ENCODE measurements at regions not wholly inside any gene's neighbourhood (a gene's known extent, or its start where the extent isn't known, plus 50 kb on each side); places are given as distances from the start of the nearest gene placed in this dataset.
"Not testable (repeated sequence)": the region's sequence is repeated elsewhere in the genome, so short reads cannot be mapped to it uniquely, and the experiment has no call there.

DNA sequence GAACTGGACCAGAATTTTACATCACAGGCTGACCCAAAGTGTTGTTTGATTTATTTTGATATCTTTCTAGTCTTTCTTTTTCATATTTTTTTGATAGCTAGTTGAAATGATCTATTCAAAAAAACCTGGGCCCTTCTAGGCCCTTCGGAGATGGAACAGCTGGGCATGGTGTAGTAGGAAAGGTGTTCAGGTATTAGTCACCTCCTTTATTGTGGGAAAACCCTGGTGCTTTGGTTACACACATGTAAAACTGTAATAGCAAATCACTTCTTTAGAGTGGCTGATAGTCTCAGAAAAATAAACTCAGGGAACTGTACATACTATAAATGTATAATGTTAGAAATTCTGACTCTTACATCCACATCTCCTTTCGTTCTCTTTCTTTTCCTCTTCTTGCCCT is 234.5 kb downstream of the PLA2G4A start:
- ChIA-PET POLR2A (no interaction called here), CTCF (no interaction called here)
- Mint-ChIP-seq H3K4me1 (no peaks in the 10 kb centered on the region), H3K27ac (no peak overlapping the region), H3K36me3 (ENCODE audit: low read depth) (no peaks in the 10 kb centered on the region), H3K4me3 (no peak overlapping the region), H3K27me3 (no peaks in the 10 kb centered on the region), H3K9me3 (no peaks in the 10 kb centered on the region)
- ATAC-seq (ENCODE audit: low read depth) (no peak), DNase-seq (no peak)
- intact Hi-C loops (cut with micrococcal nuclease), result no loop called here
- TF ChIP-seq, protein P1, sequence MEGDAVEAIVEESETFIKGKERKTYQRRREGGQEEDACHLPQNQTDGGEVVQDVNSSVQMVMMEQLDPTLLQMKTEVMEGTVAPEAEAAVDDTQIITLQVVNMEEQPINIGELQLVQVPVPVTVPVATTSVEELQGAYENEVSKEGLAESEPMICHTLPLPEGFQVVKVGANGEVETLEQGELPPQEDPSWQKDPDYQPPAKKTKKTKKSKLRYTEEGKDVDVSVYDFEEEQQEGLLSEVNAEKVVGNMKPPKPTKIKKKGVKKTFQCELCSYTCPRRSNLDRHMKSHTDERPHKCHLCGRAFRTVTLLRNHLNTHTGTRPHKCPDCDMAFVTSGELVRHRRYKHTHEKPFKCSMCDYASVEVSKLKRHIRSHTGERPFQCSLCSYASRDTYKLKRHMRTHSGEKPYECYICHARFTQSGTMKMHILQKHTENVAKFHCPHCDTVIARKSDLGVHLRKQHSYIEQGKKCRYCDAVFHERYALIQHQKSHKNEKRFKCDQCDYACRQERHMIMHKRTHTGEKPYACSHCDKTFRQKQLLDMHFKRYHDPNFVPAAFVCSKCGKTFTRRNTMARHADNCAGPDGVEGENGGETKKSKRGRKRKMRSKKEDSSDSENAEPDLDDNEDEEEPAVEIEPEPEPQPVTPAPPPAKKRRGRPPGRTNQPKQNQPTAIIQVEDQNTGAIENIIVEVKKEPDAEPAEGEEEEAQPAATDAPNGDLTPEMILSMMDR (IDR thresholded peaks at IDR 0.05), result no peak

DNA sequence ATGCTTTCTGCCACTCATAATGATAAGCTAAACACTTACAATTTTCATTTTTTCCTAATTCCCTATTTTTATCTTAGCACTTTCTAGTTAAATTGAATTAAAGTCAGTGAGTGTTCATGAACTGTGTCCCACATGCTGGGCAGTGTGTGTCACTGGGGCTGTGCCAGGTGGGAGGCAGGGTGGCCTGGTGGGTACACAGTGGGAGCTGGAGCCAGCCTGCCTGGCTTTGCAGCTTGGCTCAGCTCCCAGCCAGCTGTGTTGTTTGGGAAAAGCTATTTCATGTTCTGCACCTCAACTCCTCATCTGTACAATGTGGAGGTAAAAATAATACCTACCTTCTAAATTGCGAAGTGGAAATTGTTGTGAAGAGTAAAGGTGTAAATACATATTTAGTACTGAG is 238.4 kb downstream of the PLA2G4A start:
- H3K27ac Mint-ChIP-seq, result no peak overlapping the region
- H3K27me3 Mint-ChIP-seq, result no peaks in the 10 kb centered on the region
- no peaks in the 10 kb centered on the region for H3K4me1 Mint-ChIP-seq
- ATAC-seq (ENCODE audit: low read depth) (no peak), DNase-seq (no peak)
- no peak overlapping the region for H3K4me3 Mint-ChIP-seq
- ChIA-PET POLR2A (no interaction called here), CTCF (no interaction called here)
- intact Hi-C loops (cut with micrococcal nuclease), result no loop called here
- no peaks in the 10 kb centered on the region for H3K9me3 Mint-ChIP-seq
- H3K36me3 Mint-ChIP-seq (ENCODE audit: low read depth), result no peaks in the 10 kb centered on the region
- TF ChIP-seq, protein P1 (IDR thresholded peaks at IDR 0.05), result no peak

- ChIA-PET POLR2A (no interaction called here), CTCF (no interaction called here)
- ATAC-seq (ENCODE audit: low read depth) (no peak), DNase-seq (no peak)
- TF ChIP-seq, protein P1 (IDR thresholded peaks at IDR 0.05), result no peak
- Mint-ChIP-seq H3K27me3 (no peaks in the 10 kb centered on the region), H3K4me3 (no peak overlapping the region), H3K36me3 (ENCODE audit: low read depth) (no peaks in the 10 kb centered on the region), H3K27ac (no peak overlapping the region), H3K9me3 (no peaks in the 10 kb centered on the region), H3K4me1 (no peaks in the 10 kb centered on the region)
- intact Hi-C loops (cut with micrococcal nuclease), result no loop called here
These were observed 241.3 kb downstream of the PLA2G4A start for GRCh38 chr1:187070076-187070475.

DNA sequence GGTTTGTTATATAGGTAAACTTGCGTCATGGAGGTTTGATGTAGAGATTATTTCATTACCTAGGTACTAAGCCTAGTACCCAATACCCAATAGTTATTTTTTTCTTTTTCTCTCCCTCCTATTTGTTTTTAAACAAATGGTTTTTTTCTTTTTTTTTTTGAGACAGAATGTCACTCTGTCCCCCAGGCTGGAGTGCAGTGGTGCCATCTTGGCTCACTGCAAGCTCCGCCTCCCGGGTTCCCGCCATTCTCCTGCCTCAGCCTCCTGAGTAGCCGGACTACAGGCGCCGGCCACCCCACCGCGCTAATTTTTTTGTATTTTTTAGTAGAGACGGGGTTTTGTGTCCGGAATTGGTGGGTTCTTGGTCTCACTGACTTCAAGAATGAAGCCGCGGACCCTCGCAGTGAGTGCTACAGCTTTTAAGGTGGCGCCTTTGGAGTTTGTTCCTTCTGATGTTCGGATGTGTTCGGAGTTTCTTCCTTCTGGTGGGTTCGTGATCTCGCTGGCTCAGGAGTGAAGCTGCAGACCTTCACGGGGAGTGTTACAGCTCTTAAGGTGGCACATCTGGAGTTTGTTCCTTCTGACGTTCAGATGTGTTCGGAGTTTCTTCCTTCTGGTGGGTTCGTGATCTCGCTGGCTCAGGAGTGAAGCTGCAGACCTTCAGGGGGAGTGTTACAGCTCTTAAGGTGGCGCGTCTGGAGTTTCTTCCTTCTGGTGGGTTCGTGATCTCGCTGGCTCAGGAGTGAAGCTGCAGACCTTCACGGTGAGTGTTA is 243.7 kb downstream of the PLA2G4A start:
- ATAC-seq (ENCODE audit: low read depth), result peak; percentile 52
- DNase-seq; POLR2A ChIA-PET; H3K4me1 Mint-ChIP-seq; H3K27me3 Mint-ChIP-seq; H3K36me3 Mint-ChIP-seq (ENCODE audit: low read depth); intact Hi-C loops (cut with micrococcal nuclease); H3K9me3 Mint-ChIP-seq: not testable (repeated sequence)
- H3K4me3 Mint-ChIP-seq, result peak overlapping the region; percentile 84
- peak overlapping the region; percentile 27 for H3K27ac Mint-ChIP-seq
- CTCF ChIA-PET, result interaction anchor here (1.9 kb wide), 1 partner anchor 17 kb away, joined by 5 read pairs; no protein-coding TSS in a partner anchor

DNA sequence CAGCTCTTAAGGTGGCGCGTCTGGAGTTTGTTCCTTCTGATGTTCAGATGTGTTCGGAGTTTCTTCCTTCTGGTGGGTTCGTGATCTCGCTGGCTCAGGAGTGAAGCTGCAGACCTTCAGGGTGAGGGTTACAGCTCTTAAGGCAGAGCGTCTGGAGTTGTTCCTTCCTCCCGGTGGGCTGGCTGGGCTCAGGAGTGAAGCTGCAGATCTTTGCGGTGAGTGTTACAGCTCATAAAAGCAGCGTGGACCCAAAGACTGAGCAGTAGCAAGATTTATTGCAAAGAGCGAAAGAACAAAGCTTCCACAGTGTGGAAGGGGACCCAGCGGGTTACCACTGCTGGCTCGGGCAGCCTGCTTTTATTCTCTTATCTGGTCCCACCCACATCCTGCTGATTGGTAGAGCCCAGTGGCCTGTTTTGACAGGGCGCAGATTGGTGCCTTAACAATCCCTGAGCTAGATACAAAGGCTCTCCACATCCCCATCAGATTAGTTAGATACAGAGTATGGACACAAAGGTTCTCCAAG is 244.3 kb downstream of the PLA2G4A start:
- DNase-seq; ATAC-seq (ENCODE audit: low read depth); H3K27me3 Mint-ChIP-seq; H3K9me3 Mint-ChIP-seq; H3K36me3 Mint-ChIP-seq (ENCODE audit: low read depth); intact Hi-C loops (cut with micrococcal nuclease); POLR2A ChIA-PET; H3K4me1 Mint-ChIP-seq: not testable (repeated sequence)
- Mint-ChIP-seq H3K27ac (peak overlapping the region; percentile 27), H3K4me3 (peak overlapping the region; percentile 84)
- CTCF ChIA-PET, result interaction anchor here (1.9 kb wide), 1 partner anchor 18 kb away, joined by 5 read pairs; no protein-coding TSS in a partner anchor

DNA sequence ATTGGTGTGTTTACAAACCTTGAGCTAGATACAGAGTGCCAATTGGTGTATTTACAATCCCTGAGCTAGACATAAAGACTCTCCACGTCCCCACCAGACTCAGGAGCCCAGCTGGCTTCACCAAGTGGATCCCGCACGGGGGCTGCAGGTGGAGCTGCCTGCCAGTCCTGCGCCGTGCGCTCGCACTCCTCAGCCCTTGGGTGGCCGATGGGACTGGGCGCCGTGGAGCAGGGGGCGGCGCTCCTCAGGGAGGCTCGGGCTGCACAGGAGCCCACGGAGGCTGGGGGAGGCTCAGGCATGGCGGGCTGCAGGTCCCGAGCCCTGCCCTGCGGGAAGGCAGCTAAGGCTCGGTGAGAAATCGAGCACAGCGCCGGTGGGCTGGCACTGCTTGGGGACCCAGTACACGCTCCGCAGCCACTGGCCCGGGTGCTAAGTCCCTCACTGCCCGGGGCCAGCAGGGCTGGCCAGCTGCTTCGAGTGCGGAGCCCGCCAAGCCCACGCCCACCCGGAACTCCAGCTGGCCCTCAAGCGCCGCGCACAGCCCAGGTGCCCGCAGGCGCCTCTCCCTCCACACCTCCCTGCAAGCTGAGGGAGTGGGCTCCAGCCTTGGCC is 245.0 kb downstream of the PLA2G4A start:
- CTCF ChIA-PET, result interaction anchor here (1.9 kb wide), 1 partner anchor 19 kb away, joined by 5 read pairs; no protein-coding TSS in a partner anchor
- intact Hi-C loops (cut with micrococcal nuclease); H3K36me3 Mint-ChIP-seq (ENCODE audit: low read depth); H3K4me1 Mint-ChIP-seq; H3K9me3 Mint-ChIP-seq; H3K4me3 Mint-ChIP-seq; POLR2A ChIA-PET; ATAC-seq (ENCODE audit: low read depth); H3K27me3 Mint-ChIP-seq; H3K27ac Mint-ChIP-seq; DNase-seq: not testable (repeated sequence)

Measured in activated B cell treated with CpG ODN at 0.5 μM for 24 hours (primary cell).